Astrocyte (in vitro differentiated cells and primary cell): ENCODE measurements at regions not wholly inside any gene's neighbourhood (a gene's known extent, or its start where the extent isn't known, plus 50 kb on each side); places are given as distances from the start of the nearest gene placed in this dataset.
A peak's percentile ranks its signal among the peaks of the same experiment; 100 is the strongest.

ENCODE experiments used
- DNase-seq: peaks from one replicate; pipeline ENCODE4 v3.0.0-alpha.2; 2010; ENCODE audit warnings: low read depth
- FAIRE-seq: peaks from 2 replicates; lab custom pipeline; 2011; peaks lifted over from hg19 to GRCh38; lab: Jason Lieb, UNC
- H2AFZ ChIP-seq: 2 replicates; pipeline ENCODE4 v1.6.0; 2012; ENCODE audit warnings: low read depth, low read length, inconsistent platforms
- H3K27ac ChIP-seq: 2 replicates; pipeline ENCODE4 v1.5.1; 2011; ENCODE audit warnings: low read depth, low read length, inconsistent platforms
- H3K27me3 ChIP-seq: 2 replicates; pipeline ENCODE4 v1.6.0; 2011; ENCODE audit warnings: low read length, inconsistent platforms; ENCODE audit not compliant: insufficient read depth
- H3K36me3 ChIP-seq: 2 replicates; pipeline ENCODE4 v1.5.1; 2011; ENCODE audit warnings: low read length, inconsistent platforms; ENCODE audit not compliant: insufficient read depth
- H3K4me1 ChIP-seq: 2 replicates; pipeline ENCODE4 v1.5.1; 2011; ENCODE audit warnings: low read length, inconsistent platforms; ENCODE audit not compliant: insufficient read depth
- H3K4me2 ChIP-seq: 2 replicates; pipeline ENCODE4 v1.6.0; 2012; ENCODE audit warnings: low read length, inconsistent platforms
- H3K4me3 ChIP-seq: 2 replicates; pipeline ENCODE4 v1.5.1; 2011; ENCODE audit warnings: low read depth, mild to moderate bottlenecking, low read length, inconsistent platforms; ENCODE audit not compliant: insufficient read depth
- H3K79me2 ChIP-seq: 2 replicates; pipeline ENCODE4 v1.6.0; 2012; ENCODE audit warnings: mild to moderate bottlenecking, low read length, inconsistent platforms; ENCODE audit not compliant: insufficient read depth
- H3K9ac ChIP-seq: 2 replicates; pipeline ENCODE4 v1.6.0; 2012; ENCODE audit warnings: mild to moderate bottlenecking, low read length, inconsistent platforms
- H3K9me3 ChIP-seq: 2 replicates; pipeline ENCODE4 v1.5.1; 2012; ENCODE audit warnings: low read depth, mild to moderate bottlenecking, low read length, inconsistent platforms; ENCODE audit not compliant: insufficient read depth
- H4K20me1 ChIP-seq: 2 replicates; pipeline ENCODE4 v1.6.0; 2012; ENCODE audit warnings: low read length, inconsistent platforms; ENCODE audit not compliant: insufficient read depth
- H3K27ac Mint-ChIP-seq: one replicate; pipeline ENCODE4 v1.8.0; 2021; ENCODE audit warnings: mild to moderate bottlenecking, mixed read lengths; ENCODE audit not compliant: unreplicated experiment
- H3K27me3 Mint-ChIP-seq: one replicate; pipeline ENCODE4 v1.8.0; 2021; ENCODE audit warnings: low read depth, mixed read lengths; ENCODE audit not compliant: unreplicated experiment
- H3K36me3 Mint-ChIP-seq: one replicate; pipeline ENCODE4 v1.8.0; 2021; ENCODE audit warnings: low read depth, mixed read lengths; ENCODE audit not compliant: unreplicated experiment
- H3K4me1 Mint-ChIP-seq: one replicate; pipeline ENCODE4 v1.8.0; 2021; ENCODE audit warnings: low read depth, mixed read lengths; ENCODE audit not compliant: unreplicated experiment
- H3K4me3 Mint-ChIP-seq: one replicate; pipeline ENCODE4 v1.8.0; 2021; ENCODE audit warnings: mild to moderate bottlenecking, moderate library complexity, mixed read lengths; ENCODE audit not compliant: unreplicated experiment
- H3K9me3 Mint-ChIP-seq: one replicate; pipeline ENCODE4 v1.8.0; 2021; ENCODE audit warnings: mild to moderate bottlenecking, mixed read lengths; ENCODE audit not compliant: unreplicated experiment
- EZH2 ChIP-seq: IDR thresholded peaks from 2 replicates; pipeline ENCODE4 v1.6.1; 2012; ENCODE audit warnings: mild to moderate bottlenecking, low read length, inconsistent platforms; ENCODE audit not compliant: insufficient read depth
- TF ChIP-seq, protein P1 (sequence below): IDR thresholded peaks from 2 replicates; pipeline ENCODE4 v1.5.1; 2011; ENCODE audit warnings: low read depth, mild to moderate bottlenecking, inconsistent platforms, low read length, moderate library complexity; ENCODE audit not compliant: insufficient read depth

DNA sequence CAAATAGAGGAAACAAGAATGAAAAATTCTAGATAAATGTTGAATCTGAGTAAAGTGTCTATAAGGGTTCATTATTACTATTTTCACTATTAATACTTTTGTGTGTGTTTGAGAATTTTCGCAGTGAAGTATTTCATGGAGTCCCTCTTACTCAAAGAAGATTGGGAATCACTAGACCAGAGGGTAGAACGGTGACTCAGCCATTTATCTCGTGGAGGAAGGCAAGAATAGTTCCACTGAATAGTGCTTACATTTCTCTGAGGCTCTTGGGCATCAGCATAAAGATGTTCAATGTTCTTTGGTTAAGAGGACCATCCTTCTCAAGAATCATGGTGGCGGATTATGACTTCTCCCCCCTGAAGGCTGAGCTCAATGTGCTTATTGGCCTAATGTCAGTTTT lies 376.7 kb upstream of the ARID1B start:
- Histone ChIP-seq H3K36me3 (no peaks in the 10 kb centered on the region), H2AFZ (no peak overlapping the region), H4K20me1 (no peaks in the 10 kb centered on the region), H3K27me3 (peaks cover 24% of the 10 kb centered on the region), H3K27ac (no peak overlapping the region), H3K4me1 (no peaks in the 10 kb centered on the region), H3K4me3 (no peak overlapping the region), H3K9me3 (no peaks in the 10 kb centered on the region), H3K9ac (no peak overlapping the region), H3K4me2 (no peak overlapping the region), H3K79me2 (no peaks in the 10 kb centered on the region)
- Mint-ChIP-seq H3K4me1 (peaks cover 7% of the 10 kb centered on the region), H3K9me3 (peaks cover 3% of the 10 kb centered on the region), H3K4me3 (no peak overlapping the region), H3K27me3 (peaks cover 20% of the 10 kb centered on the region), H3K36me3 (no peaks in the 10 kb centered on the region), H3K27ac (peak overlapping the region; percentile 24)
- DNase-seq (no peak), FAIRE-seq (no peak)
- TF ChIP-seq, protein P1, sequence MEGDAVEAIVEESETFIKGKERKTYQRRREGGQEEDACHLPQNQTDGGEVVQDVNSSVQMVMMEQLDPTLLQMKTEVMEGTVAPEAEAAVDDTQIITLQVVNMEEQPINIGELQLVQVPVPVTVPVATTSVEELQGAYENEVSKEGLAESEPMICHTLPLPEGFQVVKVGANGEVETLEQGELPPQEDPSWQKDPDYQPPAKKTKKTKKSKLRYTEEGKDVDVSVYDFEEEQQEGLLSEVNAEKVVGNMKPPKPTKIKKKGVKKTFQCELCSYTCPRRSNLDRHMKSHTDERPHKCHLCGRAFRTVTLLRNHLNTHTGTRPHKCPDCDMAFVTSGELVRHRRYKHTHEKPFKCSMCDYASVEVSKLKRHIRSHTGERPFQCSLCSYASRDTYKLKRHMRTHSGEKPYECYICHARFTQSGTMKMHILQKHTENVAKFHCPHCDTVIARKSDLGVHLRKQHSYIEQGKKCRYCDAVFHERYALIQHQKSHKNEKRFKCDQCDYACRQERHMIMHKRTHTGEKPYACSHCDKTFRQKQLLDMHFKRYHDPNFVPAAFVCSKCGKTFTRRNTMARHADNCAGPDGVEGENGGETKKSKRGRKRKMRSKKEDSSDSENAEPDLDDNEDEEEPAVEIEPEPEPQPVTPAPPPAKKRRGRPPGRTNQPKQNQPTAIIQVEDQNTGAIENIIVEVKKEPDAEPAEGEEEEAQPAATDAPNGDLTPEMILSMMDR, result no peak
- TF ChIP-seq EZH2, result no peak

DNA sequence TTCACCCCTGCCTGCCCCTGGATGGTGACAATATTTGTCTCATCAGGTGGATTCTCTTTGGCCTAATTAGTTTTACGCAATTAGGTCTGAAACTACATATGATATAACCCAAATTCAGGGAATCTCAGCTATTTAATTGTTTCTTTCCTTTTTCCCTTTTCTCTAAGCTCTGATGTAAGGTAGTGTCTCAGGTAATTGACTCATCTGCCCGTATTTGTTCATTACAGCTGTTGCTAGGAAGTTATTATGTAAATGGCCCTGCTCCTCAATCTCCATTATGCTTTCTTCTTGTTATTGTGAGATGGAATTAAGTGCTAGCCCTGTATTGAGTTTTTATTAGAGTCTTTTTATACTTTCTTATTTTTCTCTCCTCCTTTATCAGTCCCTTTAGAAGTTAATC lies 378.2 kb upstream of the ARID1B start:
- Histone ChIP-seq H3K36me3 (no peaks in the 10 kb centered on the region), H4K20me1 (no peaks in the 10 kb centered on the region), H3K79me2 (no peaks in the 10 kb centered on the region), H3K4me2 (no peak overlapping the region), H3K9me3 (no peaks in the 10 kb centered on the region), H3K27me3 (peaks cover 25% of the 10 kb centered on the region), H3K9ac (no peak overlapping the region), H3K4me3 (no peak overlapping the region), H3K27ac (no peak overlapping the region), H2AFZ (no peak overlapping the region), H3K4me1 (no peaks in the 10 kb centered on the region)
- Mint-ChIP-seq H3K9me3 (peaks cover 3% of the 10 kb centered on the region), H3K4me1 (peaks cover 7% of the 10 kb centered on the region), H3K4me3 (no peak overlapping the region), H3K36me3 (no peaks in the 10 kb centered on the region), H3K27me3 (peaks cover 26% of the 10 kb centered on the region), H3K27ac (no peak overlapping the region)
- no peak for FAIRE-seq
- DNase-seq, result no peak
- no peak for TF ChIP-seq EZH2
- TF ChIP-seq, protein P1, result no peak

DNA sequence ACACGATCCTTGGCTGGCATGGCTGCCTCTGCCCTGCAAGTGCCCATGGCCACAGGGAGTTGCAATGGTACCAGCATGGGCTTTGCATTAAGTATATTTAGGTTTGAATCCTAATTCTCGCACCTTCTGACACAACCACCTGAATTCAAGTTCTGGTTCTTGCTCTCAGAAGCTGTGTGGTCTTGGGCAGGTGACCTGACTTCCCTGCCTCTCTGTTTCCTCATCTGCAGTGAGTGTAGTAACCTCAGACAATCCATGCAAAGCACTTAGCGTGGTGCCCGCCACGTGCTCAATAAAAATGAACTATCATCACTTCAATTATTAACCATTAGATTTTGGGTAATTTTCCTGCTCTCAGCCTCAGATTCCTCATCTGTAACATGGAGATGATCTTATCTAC lies 378.8 kb upstream of the ARID1B start:
- Histone ChIP-seq H3K9me3 (no peaks in the 10 kb centered on the region), H3K9ac (no peak overlapping the region), H3K4me3 (no peak overlapping the region), H3K79me2 (no peaks in the 10 kb centered on the region), H3K27ac (no peak overlapping the region), H2AFZ (no peak overlapping the region), H4K20me1 (no peaks in the 10 kb centered on the region), H3K36me3 (no peaks in the 10 kb centered on the region), H3K4me1 (no peaks in the 10 kb centered on the region), H3K4me2 (no peak overlapping the region), H3K27me3 (peaks cover 25% of the 10 kb centered on the region)
- H3K27me3 Mint-ChIP-seq, result peaks cover 31% of the 10 kb centered on the region
- FAIRE-seq (no peak), DNase-seq (no peak)
- no peaks in the 10 kb centered on the region for H3K36me3 Mint-ChIP-seq
- TF ChIP-seq EZH2, result no peak
- TF ChIP-seq, protein P1, result no peak
- peaks cover 7% of the 10 kb centered on the region for H3K4me1 Mint-ChIP-seq
- no peak overlapping the region for H3K4me3 Mint-ChIP-seq
- no peak overlapping the region for H3K27ac Mint-ChIP-seq
- H3K9me3 Mint-ChIP-seq, result peaks cover 2% of the 10 kb centered on the region
